SU-DHL-6 (cell line): ENCODE measurements at regions not wholly inside any gene's neighbourhood (a gene's known extent, or its start where the extent isn't known, plus 50 kb on each side); places are given as distances from the start of the nearest gene placed in this dataset.

ENCODE experiments used
- H2AFZ ChIP-seq: fragments of 200-600 bp; sonication (generic); 2 replicates; pipeline ENCODE4 v1.6.1; 2014; ENCODE audit warnings: low read depth, mild to moderate bottlenecking, moderate library complexity, mixed read lengths, antibody characterized with exemption, low read length; ENCODE audit not compliant: severe bottlenecking
- H3F3A ChIP-seq: fragments of 200-600 bp; shearing (Covaris generic); 2 replicates; pipeline ENCODE4 v1.6.0; 2016; ENCODE audit warnings: antibody characterized with exemption, mild to moderate bottlenecking; ENCODE audit not compliant: insufficient read depth
- H3K27ac ChIP-seq: fragments of 200-600 bp; sonication (generic); 2 replicates; pipeline ENCODE4 v1.5.1; 2016; ENCODE audit warnings: low read depth, mild to moderate bottlenecking, low read length, moderate library complexity, mixed read lengths
- H3K27me3 ChIP-seq: fragments of 200-600 bp; sonication (generic), shearing (Covaris generic); 2 replicates; pipeline ENCODE4 v1.6.0; 2014; ENCODE audit warnings: mild to moderate bottlenecking, low read length
- H3K36me3 ChIP-seq: fragments of 200-600 bp; sonication (generic); 2 replicates; pipeline ENCODE4 v1.6.1; 2014; ENCODE audit warnings: mild to moderate bottlenecking, low read length, mixed read lengths
- H3K4me2 ChIP-seq: fragments of 300-600, 200-600 bp; shearing (Covaris generic), sonication (generic); 2 replicates; pipeline ENCODE4 v1.6.0; 2014; ENCODE audit warnings: low read length, low read depth, mild to moderate bottlenecking; ENCODE audit not compliant: poor library complexity, severe bottlenecking
- H3K4me3 ChIP-seq: fragments of 200-600 bp; sonication (generic); 2 replicates; pipeline ENCODE4 v1.5.1; 2014; ENCODE audit warnings: antibody characterized with exemption, low read length, mild to moderate bottlenecking, mixed read lengths; ENCODE audit not compliant: insufficient read depth, poor library complexity, severe bottlenecking
- H3K79me2 ChIP-seq: fragments of 200-600 bp; sonication (generic); 2 replicates; pipeline ENCODE4 v1.6.1; 2014; ENCODE audit warnings: mild to moderate bottlenecking, low read length, moderate library complexity; ENCODE audit not compliant: insufficient read depth
- H3K9ac ChIP-seq: fragments of 200-600 bp; sonication (generic); 2 replicates; pipeline ENCODE4 v1.7.0; 2014; ENCODE audit warnings: mild to moderate bottlenecking, low read length
- H3K9me2 ChIP-seq: fragments of 200-600 bp; sonication (generic); replicated peaks from 2 replicates; pipeline ENCODE4 v1.6.1; 2014; ENCODE audit warnings: low read length; ENCODE audit not compliant: insufficient read depth
- H3K9me3 ChIP-seq: fragments of 200-600 bp; sonication (generic); 2 replicates; pipeline ENCODE4 v1.6.1; 2014; ENCODE audit warnings: low read length, mixed read lengths; ENCODE audit not compliant: insufficient read depth
- H4K20me1 ChIP-seq: fragments of 200-600 bp; sonication (generic); 2 replicates; pipeline ENCODE4 v1.6.1; 2014; ENCODE audit warnings: low read depth, mild to moderate bottlenecking, antibody characterized with exemption, low read length, moderate library complexity, mixed read lengths
- CTCF ChIP-seq: fragments of 200-600 bp; sonication (generic); IDR thresholded peaks from one replicate; pipeline ENCODE4 v1.5.1; 2017; ENCODE audit warnings: antibody characterized with exemption, mild to moderate bottlenecking, low read length, moderate library complexity; ENCODE audit not compliant: insufficient read depth, poor library complexity, severe bottlenecking
- EZH2phosphoT487 ChIP-seq: fragments of 200-600 bp; sonication (generic), shearing (Covaris generic); conservative IDR thresholded peaks from 2 replicates; pipeline ENCODE4 v1.6.1; 2018; ENCODE audit warnings: mild to moderate bottlenecking, antibody characterized with exemption, low read length, moderate library complexity, mixed read lengths

DNA sequence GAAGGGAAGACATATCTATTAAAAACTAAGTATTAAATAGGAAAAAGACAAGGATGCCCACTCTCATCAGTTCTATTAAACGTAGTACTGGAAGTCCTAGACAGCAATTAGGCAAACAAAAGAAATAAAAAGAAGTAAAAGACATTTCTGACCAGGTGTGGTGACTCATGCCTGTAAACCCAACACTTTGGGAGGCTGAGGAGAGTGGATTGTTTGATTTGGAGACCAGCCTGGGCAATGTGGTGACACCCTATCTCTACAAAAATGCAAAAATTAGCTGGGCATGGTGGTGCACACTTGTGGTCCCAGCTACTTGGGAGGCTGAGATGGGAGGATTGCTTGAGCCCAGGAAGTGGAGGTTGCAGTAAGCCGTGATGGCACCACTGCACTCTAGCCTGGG, 1071.8 kb downstream of the FAT4 start:
- H3K4me2 ChIP-seq = no peak overlapping the region
- no peak overlapping the region for H3K4me3 ChIP-seq
- no peaks in the 10 kb centered on the region for H4K20me1 ChIP-seq
- no peaks in the 10 kb centered on the region for H3F3A ChIP-seq
- H2AFZ ChIP-seq = no peak overlapping the region
- H3K9me3 ChIP-seq = no peaks in the 10 kb centered on the region
- H3K9ac ChIP-seq = no peak overlapping the region
- no peaks in the 10 kb centered on the region for H3K9me2 ChIP-seq
- no peaks in the 10 kb centered on the region for H3K27me3 ChIP-seq
- H3K79me2 ChIP-seq = no peaks in the 10 kb centered on the region
- H3K27ac ChIP-seq = no peak overlapping the region
- no peak for TF ChIP-seq EZH2phosphoT487
- no peak for TF ChIP-seq CTCF
- no peaks in the 10 kb centered on the region for H3K36me3 ChIP-seq

GRCh38 chr4:126395664-126396063, 1080.9 kb downstream of the FAT4 start:
- H3K36me3 ChIP-seq = no peaks in the 10 kb centered on the region
- no peak overlapping the region for H2AFZ ChIP-seq
- H3K9ac ChIP-seq = no peak overlapping the region
- no peaks in the 10 kb centered on the region for H3K9me3 ChIP-seq
- no peaks in the 10 kb centered on the region for H3K79me2 ChIP-seq
- H3K4me2 ChIP-seq = no peak overlapping the region
- no peaks in the 10 kb centered on the region for H3K9me2 ChIP-seq
- no peaks in the 10 kb centered on the region for H3K27me3 ChIP-seq
- H3F3A ChIP-seq = no peaks in the 10 kb centered on the region
- no peak overlapping the region for H3K4me3 ChIP-seq
- TF ChIP-seq CTCF (no peak), EZH2phosphoT487 (no peak)
- no peak overlapping the region for H3K27ac ChIP-seq
- H4K20me1 ChIP-seq = no peaks in the 10 kb centered on the region

DNA sequence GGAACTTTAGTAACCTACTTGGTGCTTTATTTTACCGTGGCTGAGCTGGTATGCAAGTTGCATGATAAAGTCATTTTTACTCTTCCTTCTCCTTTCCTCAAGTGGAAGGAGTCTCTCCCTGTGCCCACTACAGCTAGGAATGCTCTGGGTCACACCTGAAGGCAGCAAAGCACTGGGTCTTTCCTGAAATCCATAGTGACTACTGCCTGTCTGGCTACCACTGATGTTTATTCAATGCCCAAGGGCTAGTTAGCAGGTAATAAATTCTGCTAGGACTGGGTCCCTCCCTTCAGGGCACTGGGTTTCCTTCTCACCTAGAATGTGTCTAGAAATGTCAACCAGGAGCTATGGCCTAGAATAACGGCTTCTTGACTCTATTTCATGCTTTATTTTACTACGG, 1081.4 kb downstream of the FAT4 start:
- Histone ChIP-seq H3K4me3 (no peak overlapping the region), H3K9ac (no peak overlapping the region)

More for the DNA sequence above, 1081.4 kb downstream of the FAT4 start:
- Histone ChIP-seq H3K27me3 (no peaks in the 10 kb centered on the region), H3K9me2 (no peaks in the 10 kb centered on the region), H3K9me3 (no peaks in the 10 kb centered on the region), H3K4me2 (no peak overlapping the region), H3F3A (no peaks in the 10 kb centered on the region), H3K27ac (no peak overlapping the region), H3K36me3 (no peaks in the 10 kb centered on the region), H3K79me2 (no peaks in the 10 kb centered on the region), H2AFZ (no peak overlapping the region), H4K20me1 (no peaks in the 10 kb centered on the region)
- TF ChIP-seq CTCF (no peak), EZH2phosphoT487 (no peak)
